ENCODE measurements at regions not wholly inside any gene's neighbourhood (a gene's known extent, or its start where the extent isn't known, plus 50 kb on each side); places are given as distances from the start of the nearest gene placed in this dataset.

- TF ChIP-seq CTCF (conservative IDR thresholded peaks at IDR 0.05; ENCODE audit: low read depth, low read length), result no peak
- no peak for TF ChIP-seq EZH2 (IDR thresholded peaks at IDR 0.05; ENCODE audit: borderline replicate concordance, low read depth, low read length, poor library complexity, severe bottlenecking)
Observed at GRCh38 chr4:11328401-11328800, 100.3 kb downstream of the HS3ST1 start.

All from A673 (cell line).